ENCODE measurements at regions not wholly inside any gene's neighbourhood (a gene's known extent, or its start where the extent isn't known, plus 50 kb on each side); places are given as distances from the start of the nearest gene placed in this dataset.

GRCh38 chr1:58941471-58942289, 157.8 kb upstream of the JUN start:
- TF ChIP-seq FOXP2 (optimal IDR thresholded peaks at IDR 0.05; ENCODE audit: borderline replicate concordance, extremely low read depth, extremely low read length, insufficient read depth) (no peak), POLR2AphosphoS5 (IDR thresholded peaks at IDR 0.05; ENCODE audit: low read depth, low read length) (no peak), TAF1 (IDR thresholded peaks at IDR 0.05; ENCODE audit: borderline replicate concordance, insufficient read depth, low read length) (no peak)
- TF ChIP-seq, protein P1, sequence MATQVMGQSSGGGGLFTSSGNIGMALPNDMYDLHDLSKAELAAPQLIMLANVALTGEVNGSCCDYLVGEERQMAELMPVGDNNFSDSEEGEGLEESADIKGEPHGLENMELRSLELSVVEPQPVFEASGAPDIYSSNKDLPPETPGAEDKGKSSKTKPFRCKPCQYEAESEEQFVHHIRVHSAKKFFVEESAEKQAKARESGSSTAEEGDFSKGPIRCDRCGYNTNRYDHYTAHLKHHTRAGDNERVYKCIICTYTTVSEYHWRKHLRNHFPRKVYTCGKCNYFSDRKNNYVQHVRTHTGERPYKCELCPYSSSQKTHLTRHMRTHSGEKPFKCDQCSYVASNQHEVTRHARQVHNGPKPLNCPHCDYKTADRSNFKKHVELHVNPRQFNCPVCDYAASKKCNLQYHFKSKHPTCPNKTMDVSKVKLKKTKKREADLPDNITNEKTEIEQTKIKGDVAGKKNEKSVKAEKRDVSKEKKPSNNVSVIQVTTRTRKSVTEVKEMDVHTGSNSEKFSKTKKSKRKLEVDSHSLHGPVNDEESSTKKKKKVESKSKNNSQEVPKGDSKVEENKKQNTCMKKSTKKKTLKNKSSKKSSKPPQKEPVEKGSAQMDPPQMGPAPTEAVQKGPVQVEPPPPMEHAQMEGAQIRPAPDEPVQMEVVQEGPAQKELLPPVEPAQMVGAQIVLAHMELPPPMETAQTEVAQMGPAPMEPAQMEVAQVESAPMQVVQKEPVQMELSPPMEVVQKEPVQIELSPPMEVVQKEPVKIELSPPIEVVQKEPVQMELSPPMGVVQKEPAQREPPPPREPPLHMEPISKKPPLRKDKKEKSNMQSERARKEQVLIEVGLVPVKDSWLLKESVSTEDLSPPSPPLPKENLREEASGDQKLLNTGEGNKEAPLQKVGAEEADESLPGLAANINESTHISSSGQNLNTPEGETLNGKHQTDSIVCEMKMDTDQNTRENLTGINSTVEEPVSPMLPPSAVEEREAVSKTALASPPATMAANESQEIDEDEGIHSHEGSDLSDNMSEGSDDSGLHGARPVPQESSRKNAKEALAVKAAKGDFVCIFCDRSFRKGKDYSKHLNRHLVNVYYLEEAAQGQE (IDR thresholded peaks at IDR 0.05; ENCODE audit: insufficient read depth in 1 of 2, low read depth in 2 of 2, low read length in 2 of 2): no peak

Measured in PFSK-1 (cell line).